Sciatic nerve (tissue), 2 donors: ENCODE measurements at regions not wholly inside any gene's neighbourhood (a gene's known extent, or its start where the extent isn't known, plus 50 kb on each side); places are given as distances from the start of the nearest gene placed in this dataset.

ENCODE experiments used
- ATAC-seq: fragments of 200-7000 bp; cut with Tn5 transposase; one replicate; pipeline ENCODE4 v1.9.1; 2020; ENCODE audit warnings: mild to moderate bottlenecking, moderate library complexity
- DNase-seq: peaks from one replicate; pipeline ENCODE4 v3.0.0-alpha.2; 2020; ENCODE audit warnings: low spot score
- intact Hi-C: fragments of 100-400 bp; cut with DNase I; formaldehyde crosslinking; loops from one replicate; pipeline ENCODE4 v1.14.2; 2022
- donor health status: DM: no; HTN: no; CAD: no.
- donor health status: DM: no; HTN: no; CAD: no.

- intact Hi-C loops, result no loop called here
- ATAC-seq, result peak; percentile 45
Observed at GRCh38 chr6:96450770-96451130, 70.9 kb upstream of the UFL1 start.

GRCh38 chr6:96458771-96459170 lies 62.8 kb upstream of the UFL1 start:
- intact Hi-C loops, result no loop called here

More at GRCh38 chr6:96450770-96451130, 70.9 kb upstream of the UFL1 start:
- no peak for DNase-seq

GRCh38 chr6:96460052-96460700 lies 61.4 kb upstream of the UFL1 start:
- intact Hi-C loops, result no loop called here
- no peak for DNase-seq
- no peak for ATAC-seq

More at GRCh38 chr6:96458771-96459170, 62.8 kb upstream of the UFL1 start:
- ATAC-seq (no peak), DNase-seq (no peak)

DNA sequence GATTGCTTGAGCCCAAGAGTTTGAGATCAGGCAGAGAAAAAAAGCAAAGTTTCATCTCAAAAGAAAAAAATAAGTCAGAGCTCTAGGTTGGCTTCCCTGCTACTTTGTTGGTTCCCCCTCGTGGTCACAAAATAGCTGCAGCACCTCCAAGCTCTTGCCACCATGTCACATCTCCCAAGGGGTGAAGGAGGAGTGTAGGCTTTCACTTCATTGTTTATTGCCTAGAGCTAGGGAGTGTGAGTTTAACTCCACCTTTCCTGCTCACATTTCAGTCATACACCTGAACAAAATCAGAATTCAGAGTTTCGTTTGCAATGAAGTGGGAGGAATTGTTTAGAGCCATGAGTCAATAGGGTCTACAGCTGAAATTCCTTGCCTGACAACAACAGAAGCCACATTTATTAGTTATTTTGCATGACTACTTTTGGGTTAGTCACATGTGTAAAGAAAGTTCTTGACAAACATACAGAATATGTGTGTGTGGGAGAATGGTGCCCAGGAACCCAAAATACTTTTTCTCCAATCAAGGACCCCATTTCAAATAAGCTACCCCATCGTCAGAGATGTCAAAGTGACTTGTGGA lies 56.2 kb upstream of the UFL1 start:
- ATAC-seq, result no peak
- no peak for DNase-seq
- intact Hi-C loops, result no loop called here

DNA sequence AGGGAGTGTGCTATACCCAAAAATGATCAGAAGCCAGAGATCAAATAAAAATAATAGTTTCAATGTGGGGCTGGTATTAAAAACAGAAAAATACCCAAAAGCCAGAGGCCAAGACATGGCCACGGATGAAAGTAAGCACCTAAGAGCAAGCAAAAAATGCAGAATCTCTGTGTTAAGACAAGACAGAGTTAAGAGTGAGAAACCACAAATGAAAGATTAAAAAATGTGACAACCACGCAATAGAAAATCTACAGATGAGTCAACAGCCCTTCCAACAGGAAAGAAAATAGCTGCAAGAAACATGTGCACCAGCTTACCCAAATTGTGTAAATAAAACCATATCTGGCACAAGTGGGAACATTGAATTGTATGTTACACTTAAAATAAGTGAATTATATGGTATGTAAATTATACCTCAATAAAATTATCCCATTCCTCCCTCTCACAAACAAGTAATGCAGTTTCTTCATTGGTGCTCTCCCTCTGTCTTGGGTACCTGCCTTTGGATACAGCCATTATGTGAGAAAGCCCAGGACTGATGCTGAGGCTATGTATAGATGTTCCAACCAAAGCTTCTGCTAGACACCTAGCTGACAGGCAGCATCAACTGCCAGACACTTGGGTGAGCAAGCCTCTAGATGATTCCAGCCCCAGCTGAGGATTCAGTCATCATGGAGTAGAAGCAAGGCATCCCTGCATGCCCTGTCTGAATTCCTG lies 55.3 kb upstream of the UFL1 start:
- DNase-seq (no peak), ATAC-seq (no peak)
- intact Hi-C loops, result no loop called here

- intact Hi-C loops, result no loop called here
- ATAC-seq (no peak), DNase-seq (no peak)
Observed at GRCh38 chr6:96467814-96468213, 53.8 kb upstream of the UFL1 start.

- no peak for ATAC-seq
- no peak for DNase-seq
- intact Hi-C loops, result no loop called here
Observed at GRCh38 chr6:96468281-96468680, 53.3 kb upstream of the UFL1 start.

DNA sequence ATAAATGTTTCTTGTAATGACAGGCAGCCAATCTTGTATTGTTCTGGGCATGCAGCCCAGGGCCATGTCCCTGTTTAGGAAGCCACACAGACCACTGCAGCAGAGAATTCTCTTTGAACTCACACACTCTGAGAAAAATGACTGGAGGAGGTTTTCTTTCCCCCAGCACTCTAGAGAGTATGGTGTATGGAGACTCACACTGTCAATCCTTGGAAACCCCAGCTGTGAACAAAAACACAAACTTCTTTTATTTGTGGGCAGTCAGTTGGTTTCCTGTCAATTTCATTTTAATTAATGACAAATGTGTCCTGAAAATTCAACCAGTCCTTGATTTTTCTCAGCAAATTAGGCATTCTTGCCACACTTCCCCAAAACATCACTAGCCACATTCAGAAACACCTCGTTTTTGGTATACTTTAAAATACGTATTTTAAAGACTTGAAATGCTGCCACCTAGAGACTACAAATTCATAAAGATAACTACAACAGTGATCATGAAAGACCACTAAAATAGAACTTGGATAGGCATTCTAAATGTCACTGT lies 52.9 kb upstream of the UFL1 start:
- intact Hi-C loops, result no loop called here
- no peak for DNase-seq

DNA sequence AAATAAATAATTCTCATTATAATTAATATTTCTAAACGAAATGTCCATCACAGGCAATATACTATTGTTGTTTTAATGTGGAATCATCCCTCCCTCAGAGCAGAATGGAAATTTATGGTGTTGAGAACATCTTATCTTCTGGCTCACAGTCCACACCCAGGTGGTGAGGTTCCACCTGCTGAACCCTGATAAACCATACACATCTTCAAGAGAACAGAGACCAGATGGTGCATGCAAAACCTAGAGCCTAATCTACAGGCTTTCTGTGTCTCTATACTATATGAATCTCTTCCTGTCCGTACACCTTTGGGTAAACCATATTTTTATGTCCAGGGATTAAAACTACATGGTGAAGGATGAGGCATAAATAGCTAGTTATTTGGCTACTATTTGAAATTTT lies 52.3 kb upstream of the UFL1 start:
- DNase-seq (no peak), ATAC-seq (no peak)
- intact Hi-C loops, result no loop called here

More for the DNA sequence above, 52.9 kb upstream of the UFL1 start:
- ATAC-seq, result no peak

GRCh38 chr6:96470296-96470695 lies 51.3 kb upstream of the UFL1 start:
- intact Hi-C loops, result no loop called here
- ATAC-seq, result no peak
- no peak for DNase-seq
